Activated T-cell treated with anti-CD3 and anti-CD28 coated beads, Interleukin-2, amount 50 U/mL, for 24 hours (primary cell): ENCODE measurements at regions not wholly inside any gene's neighbourhood (a gene's known extent, or its start where the extent isn't known, plus 50 kb on each side); places are given as distances from the start of the nearest gene placed in this dataset.

ENCODE experiments used
- DNase-seq: peaks from one replicate; pipeline ENCODE4 v3.0.0-alpha.2; 2020
- H3K27ac Mint-ChIP-seq: 2 replicates; pipeline ENCODE4 v1.8.0; 2020; ENCODE audit warnings: mild to moderate bottlenecking, mixed read lengths
- H3K27me3 Mint-ChIP-seq: 2 replicates; pipeline ENCODE4 v1.8.0; 2020; ENCODE audit warnings: mixed read lengths
- H3K36me3 Mint-ChIP-seq: 2 replicates; pipeline ENCODE4 v1.8.0; 2020; ENCODE audit warnings: low read depth, mixed read lengths
- H3K4me1 Mint-ChIP-seq: 2 replicates; pipeline ENCODE4 v1.8.0; 2020; ENCODE audit warnings: low read depth, mixed read lengths
- H3K4me3 Mint-ChIP-seq: 2 replicates; pipeline ENCODE4 v1.8.0; 2020; ENCODE audit warnings: mild to moderate bottlenecking, moderate library complexity, mixed read lengths
- H3K9me3 Mint-ChIP-seq: 2 replicates; pipeline ENCODE4 v1.8.0; 2020; ENCODE audit warnings: mixed read lengths

DNA sequence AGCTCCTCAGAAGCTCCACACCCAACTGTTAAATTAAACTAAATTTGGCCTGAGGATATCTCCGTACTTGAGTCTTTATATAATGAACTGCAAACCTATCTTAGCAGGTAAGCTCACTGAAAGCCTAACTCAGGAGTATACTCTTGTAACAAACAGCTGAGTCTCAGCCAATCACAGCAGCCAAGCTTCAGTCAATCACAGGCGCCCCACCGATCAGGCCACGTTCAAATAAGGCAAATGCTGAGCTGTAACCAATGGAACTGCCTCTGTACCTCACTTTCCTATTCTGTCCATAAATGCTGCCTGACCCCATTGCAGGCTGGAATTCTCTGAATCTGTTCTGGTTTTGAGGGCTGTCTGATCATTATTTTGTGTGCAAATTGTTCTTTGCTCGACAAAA lies 93.0 kb upstream of the CES5A start:
- peaks cover 19% of the 10 kb centered on the region for H3K27me3 Mint-ChIP-seq
- no peaks in the 10 kb centered on the region for H3K36me3 Mint-ChIP-seq
- H3K4me3 Mint-ChIP-seq = no peak overlapping the region
- no peak for DNase-seq
- no peaks in the 10 kb centered on the region for H3K9me3 Mint-ChIP-seq
- H3K4me1 Mint-ChIP-seq = no peaks in the 10 kb centered on the region
- H3K27ac Mint-ChIP-seq = no peak overlapping the region

DNA sequence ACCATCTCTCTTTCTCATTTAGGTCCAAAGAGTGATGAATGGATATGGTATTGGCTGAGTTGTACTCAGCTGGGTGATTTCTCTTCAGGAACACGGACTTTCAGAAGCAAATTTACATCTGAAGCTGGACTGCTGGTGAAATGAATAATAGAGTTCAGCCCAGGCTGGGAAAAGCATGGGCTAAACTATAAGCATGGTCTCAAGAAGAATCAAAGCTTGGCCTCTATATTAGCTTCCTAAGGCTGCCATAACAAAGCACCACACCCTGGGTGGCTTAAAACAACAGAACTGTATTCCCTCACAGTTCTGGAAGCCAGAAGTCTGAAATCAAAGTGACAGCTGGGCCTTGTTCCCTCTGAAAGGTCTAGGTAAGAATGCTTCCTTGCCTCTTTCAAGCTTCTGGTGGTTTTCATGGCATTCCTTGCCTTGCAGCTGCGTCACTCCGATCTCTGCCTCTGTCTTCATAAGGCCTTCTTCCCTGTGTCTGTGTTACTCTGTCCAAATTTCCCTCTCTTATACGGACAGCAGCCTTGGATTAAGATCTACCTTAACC lies 89.8 kb upstream of the CES5A start:
- Mint-ChIP-seq H3K27me3 (peaks cover 14% of the 10 kb centered on the region), H3K36me3 (no peaks in the 10 kb centered on the region), H3K9me3 (no peaks in the 10 kb centered on the region), H3K4me1 (no peaks in the 10 kb centered on the region), H3K27ac (no peak overlapping the region), H3K4me3 (no peak overlapping the region)
- DNase-seq = no peak

DNA sequence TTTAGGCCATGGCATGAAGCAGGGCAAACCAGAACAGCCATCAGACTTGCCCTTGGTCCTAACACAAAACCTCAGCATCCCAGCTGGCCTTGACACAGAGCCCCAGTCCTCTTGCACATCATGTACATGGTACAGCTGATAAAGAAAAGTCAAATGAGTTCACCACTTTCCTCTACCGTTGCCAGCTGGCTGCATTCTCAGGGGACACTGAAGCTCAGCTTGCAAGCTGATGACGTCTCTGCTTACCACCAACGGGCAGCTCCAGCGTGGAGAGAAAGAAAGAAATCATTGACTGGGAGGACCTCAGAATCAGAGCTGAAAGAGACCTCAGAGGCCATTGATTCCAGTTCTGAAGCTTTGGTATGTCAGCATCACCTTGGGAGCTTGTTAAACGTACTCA lies 80.7 kb upstream of the CES5A start:
- Mint-ChIP-seq H3K4me3 (no peak overlapping the region), H3K36me3 (no peaks in the 10 kb centered on the region), H3K9me3 (peaks cover 2% of the 10 kb centered on the region), H3K27ac (no peak overlapping the region), H3K4me1 (no peaks in the 10 kb centered on the region), H3K27me3 (peaks cover 6% of the 10 kb centered on the region)
- no peak for DNase-seq

DNA sequence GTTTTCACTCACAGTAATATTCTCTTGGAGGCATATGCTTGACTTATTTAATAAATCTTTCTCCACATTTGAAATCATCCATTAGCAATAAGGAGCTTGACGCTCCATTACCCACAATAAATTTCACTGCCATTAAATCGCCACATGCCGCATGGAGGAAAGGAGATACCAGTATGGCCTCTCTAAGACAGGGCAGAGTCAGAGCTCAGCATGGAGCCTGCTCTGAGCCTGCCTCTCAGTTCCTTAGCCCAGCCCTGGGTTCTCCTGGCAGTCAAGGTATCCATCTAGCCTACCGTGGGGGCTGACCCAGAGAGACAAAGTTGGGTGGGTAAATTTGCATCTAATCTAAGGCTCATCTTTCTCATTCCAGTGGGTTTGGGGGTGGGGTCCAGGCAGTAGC lies 80.3 kb upstream of the CES5A start:
- Mint-ChIP-seq H3K36me3 (no peaks in the 10 kb centered on the region), H3K27ac (no peak overlapping the region), H3K4me3 (no peak overlapping the region), H3K27me3 (peaks cover 6% of the 10 kb centered on the region), H3K4me1 (no peaks in the 10 kb centered on the region), H3K9me3 (peaks cover 2% of the 10 kb centered on the region)
- no peak for DNase-seq

DNA sequence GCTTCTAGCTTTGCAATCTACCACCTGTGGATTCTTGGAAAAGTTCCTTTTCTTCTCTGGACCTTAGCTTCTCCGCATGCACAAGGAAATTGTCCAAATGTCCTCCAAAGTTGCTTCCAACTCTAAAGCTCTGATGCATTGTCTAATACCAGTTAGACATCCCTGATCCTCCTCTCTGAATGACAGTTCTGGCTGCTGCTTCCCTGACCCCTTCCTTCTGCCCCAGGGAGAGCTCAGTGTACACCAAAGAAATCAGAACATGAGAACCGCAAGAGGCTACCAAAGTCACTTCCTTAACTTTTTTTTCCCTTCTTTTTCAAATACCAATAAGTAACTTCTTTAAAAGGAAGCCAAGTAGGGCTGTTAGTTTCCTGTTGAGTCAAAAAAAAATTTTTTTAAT lies 79.7 kb upstream of the CES5A start:
- H3K4me1 Mint-ChIP-seq = no peaks in the 10 kb centered on the region
- no peak overlapping the region for H3K27ac Mint-ChIP-seq
- no peaks in the 10 kb centered on the region for H3K36me3 Mint-ChIP-seq
- no peak overlapping the region for H3K4me3 Mint-ChIP-seq
- peaks cover 2% of the 10 kb centered on the region for H3K9me3 Mint-ChIP-seq
- no peak for DNase-seq
- peaks cover 6% of the 10 kb centered on the region for H3K27me3 Mint-ChIP-seq

DNA sequence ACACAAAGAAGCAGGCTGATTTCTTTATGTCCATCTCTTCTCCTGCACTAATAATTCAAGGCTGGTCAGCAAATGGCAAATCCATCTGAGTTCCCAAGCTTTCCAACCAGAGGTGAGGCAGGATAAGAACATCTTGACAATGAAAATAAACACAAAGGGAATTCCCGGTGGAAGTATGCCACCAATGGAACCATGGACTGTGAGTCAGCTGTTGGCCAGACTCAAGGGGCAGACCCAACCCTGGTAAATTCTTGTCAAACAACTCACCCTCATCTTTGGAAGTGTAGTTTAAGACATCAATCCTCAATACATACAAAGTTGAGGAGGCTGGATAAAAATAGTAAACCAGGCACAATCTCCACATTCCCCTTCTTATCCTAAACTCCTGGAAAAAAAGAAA lies 74.3 kb upstream of the CES5A start:
- H3K9me3 Mint-ChIP-seq = no peaks in the 10 kb centered on the region
- no peaks in the 10 kb centered on the region for H3K4me1 Mint-ChIP-seq
- H3K27me3 Mint-ChIP-seq = peaks cover 40% of the 10 kb centered on the region
- no peak overlapping the region for H3K4me3 Mint-ChIP-seq
- no peaks in the 10 kb centered on the region for H3K36me3 Mint-ChIP-seq
- DNase-seq = no peak
- H3K27ac Mint-ChIP-seq = no peak overlapping the region

DNA sequence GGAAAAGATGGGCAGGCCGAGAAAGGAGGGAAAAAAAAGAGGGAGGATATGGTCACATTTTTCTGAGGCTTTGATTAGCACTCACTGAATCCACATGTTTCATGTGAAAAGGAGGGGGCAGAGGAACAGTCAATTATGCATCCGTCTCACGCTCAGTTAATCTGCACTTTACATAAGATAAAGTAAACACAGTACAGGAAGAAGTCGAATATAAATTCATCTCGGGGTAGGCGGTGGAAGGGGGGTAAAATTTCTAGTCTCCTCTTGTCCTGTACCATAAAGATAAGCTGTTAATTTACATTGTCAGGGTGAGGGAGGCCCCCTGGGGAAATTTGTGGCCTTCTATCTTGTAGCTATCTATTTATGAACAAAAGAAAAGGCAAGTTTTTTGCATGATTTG lies 73.1 kb upstream of the CES5A start:
- no peaks in the 10 kb centered on the region for H3K36me3 Mint-ChIP-seq
- peaks cover 49% of the 10 kb centered on the region for H3K27me3 Mint-ChIP-seq

DNA sequence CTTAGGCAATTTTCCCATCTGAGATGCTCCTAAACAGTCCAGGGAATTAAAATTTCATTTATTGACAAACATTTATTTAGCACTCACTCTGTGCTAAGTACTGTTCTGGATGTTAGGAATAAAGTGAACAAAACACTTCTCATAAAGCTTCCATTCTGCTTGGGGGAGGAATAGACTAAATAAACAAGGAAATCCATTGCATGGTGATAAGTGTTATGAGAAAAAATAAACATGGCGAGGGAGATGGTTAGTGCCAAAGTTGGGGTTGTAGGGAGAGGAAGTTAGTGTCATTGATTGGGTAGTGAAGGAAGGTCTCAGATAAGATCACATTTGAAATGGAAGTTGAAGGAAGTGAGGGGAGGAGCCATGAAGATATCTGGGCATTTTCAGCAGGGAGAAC lies 72.2 kb upstream of the CES5A start:
- no peak overlapping the region for H3K4me3 Mint-ChIP-seq
- H3K36me3 Mint-ChIP-seq = no peaks in the 10 kb centered on the region
- no peak overlapping the region for H3K27ac Mint-ChIP-seq
- no peaks in the 10 kb centered on the region for H3K9me3 Mint-ChIP-seq
- no peaks in the 10 kb centered on the region for H3K4me1 Mint-ChIP-seq
- no peak for DNase-seq
- H3K27me3 Mint-ChIP-seq = peaks cover 53% of the 10 kb centered on the region

More for the DNA sequence above, 73.1 kb upstream of the CES5A start:
- DNase-seq = no peak
- Mint-ChIP-seq H3K4me1 (no peaks in the 10 kb centered on the region), H3K4me3 (no peak overlapping the region), H3K9me3 (no peaks in the 10 kb centered on the region), H3K27ac (no peak overlapping the region)

DNA sequence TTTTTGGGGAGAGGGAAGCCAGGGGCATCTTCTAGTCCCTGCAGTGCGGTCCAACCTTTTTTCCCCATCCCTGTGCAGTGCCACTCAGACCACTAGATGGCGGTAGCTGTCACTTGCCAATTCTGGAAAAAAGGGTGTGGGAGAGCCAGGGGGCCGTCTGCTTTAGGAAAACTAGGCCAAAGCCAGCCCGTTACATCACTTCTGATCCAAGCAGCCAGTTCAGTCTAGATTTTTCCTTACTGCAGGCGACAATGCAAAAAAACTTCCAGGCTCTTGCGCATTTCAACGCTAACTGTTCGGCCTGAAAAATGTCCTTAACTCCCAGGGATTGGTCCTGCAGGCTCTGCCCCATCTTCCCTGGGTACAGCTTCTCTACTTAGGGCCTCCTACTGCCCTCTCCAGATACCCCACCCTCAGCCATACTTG lies 69.2 kb upstream of the CES5A start:
- Mint-ChIP-seq H3K27me3 (peaks cover 54% of the 10 kb centered on the region), H3K4me3 (no peak overlapping the region), H3K4me1 (no peaks in the 10 kb centered on the region), H3K27ac (no peak overlapping the region), H3K36me3 (no peaks in the 10 kb centered on the region), H3K9me3 (no peaks in the 10 kb centered on the region)
- peak; percentile 66 for DNase-seq

DNA sequence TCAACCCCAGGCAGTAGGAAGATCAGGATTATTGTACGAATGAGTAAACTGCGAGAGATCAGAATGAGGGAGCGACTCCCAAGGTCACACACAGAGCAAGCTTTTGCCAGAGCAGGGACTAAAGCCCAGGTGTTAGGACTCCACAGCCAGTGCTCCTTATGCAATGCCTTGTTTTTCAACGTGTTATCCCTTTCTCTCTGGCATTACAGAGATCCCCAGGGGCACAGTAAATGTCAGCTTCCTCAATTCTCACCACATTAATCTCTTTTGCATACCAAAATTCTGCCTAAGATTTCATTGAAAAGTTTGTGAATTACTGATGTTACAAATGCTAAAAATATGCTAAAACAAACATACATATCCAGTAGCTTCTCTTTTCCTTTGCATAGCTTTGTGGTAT lies 68.1 kb upstream of the CES5A start:
- Mint-ChIP-seq H3K36me3 (no peaks in the 10 kb centered on the region), H3K27me3 (peaks cover 53% of the 10 kb centered on the region), H3K4me1 (no peaks in the 10 kb centered on the region), H3K27ac (no peak overlapping the region), H3K4me3 (no peak overlapping the region), H3K9me3 (no peaks in the 10 kb centered on the region)
- DNase-seq = no peak

DNA sequence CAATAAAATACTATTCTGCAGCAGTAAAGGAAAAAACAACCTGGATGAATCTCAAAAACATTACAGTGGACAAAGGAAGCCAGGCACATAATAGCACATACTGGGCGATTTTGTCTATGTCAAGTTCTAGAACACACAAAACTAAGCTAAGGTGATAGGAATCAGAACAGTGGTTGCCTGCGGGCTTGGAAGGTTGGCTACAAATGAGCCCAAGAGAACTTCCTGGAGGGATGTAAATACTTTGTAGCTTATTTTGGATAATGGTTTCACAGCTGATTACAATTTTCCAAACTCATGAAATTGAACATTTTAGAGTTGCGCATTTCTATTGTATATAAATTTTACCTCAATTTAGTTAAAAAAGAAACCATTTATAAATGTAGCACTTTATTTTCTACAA lies 67.6 kb upstream of the CES5A start:
- Mint-ChIP-seq H3K4me3 (no peak overlapping the region), H3K9me3 (no peaks in the 10 kb centered on the region), H3K27me3 (peaks cover 53% of the 10 kb centered on the region)

DNA sequence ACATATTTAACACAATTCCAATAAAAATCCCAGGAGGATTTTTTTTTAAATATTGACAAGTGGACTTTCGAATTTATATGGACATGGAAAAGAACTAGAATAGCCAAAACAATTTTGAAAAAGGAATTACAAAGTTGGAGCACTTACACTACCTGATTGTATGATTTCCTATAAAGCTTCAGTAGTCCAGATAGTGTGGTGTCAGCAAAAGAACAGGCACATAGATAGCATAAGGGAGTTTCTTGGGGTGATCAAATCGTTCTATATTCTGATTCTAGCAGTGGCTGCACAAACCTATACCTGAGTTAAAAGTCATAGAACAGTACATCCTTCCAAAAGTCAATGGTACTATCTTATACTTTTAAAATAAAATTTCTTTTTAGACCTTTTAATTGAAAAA lies 66.4 kb upstream of the CES5A start:
- Mint-ChIP-seq H3K36me3 (no peaks in the 10 kb centered on the region), H3K27me3 (peaks cover 52% of the 10 kb centered on the region), H3K27ac (no peak overlapping the region), H3K4me1 (no peaks in the 10 kb centered on the region), H3K9me3 (no peaks in the 10 kb centered on the region), H3K4me3 (no peak overlapping the region)
- DNase-seq = no peak

More for the DNA sequence above, 67.6 kb upstream of the CES5A start:
- Mint-ChIP-seq H3K36me3 (no peaks in the 10 kb centered on the region), H3K27ac (no peak overlapping the region), H3K4me1 (no peaks in the 10 kb centered on the region)
- DNase-seq = no peak

DNA sequence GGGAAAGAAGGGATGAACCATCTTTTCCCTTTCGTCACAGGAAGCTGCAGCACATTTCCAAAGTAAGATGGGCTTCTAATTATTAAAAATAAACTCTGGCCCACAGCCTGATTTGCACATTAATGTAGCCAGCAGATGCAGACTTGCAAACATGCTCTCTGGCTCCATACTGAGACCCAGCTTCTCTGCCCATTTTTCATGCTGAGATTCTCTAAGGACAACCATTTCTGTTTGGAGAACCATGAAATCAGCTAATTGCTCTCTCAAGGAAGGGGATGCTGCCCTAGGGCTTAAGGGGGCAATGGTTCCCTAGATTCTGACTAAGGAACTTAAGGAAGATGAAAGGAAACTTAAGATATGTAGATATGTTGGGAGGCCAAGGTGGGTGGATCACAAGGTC lies 63.0 kb upstream of the CES5A start:
- Mint-ChIP-seq H3K9me3 (no peaks in the 10 kb centered on the region), H3K4me1 (no peaks in the 10 kb centered on the region), H3K4me3 (no peak overlapping the region), H3K27ac (no peak overlapping the region), H3K36me3 (no peaks in the 10 kb centered on the region), H3K27me3 (peaks cover 44% of the 10 kb centered on the region)
- no peak for DNase-seq

DNA sequence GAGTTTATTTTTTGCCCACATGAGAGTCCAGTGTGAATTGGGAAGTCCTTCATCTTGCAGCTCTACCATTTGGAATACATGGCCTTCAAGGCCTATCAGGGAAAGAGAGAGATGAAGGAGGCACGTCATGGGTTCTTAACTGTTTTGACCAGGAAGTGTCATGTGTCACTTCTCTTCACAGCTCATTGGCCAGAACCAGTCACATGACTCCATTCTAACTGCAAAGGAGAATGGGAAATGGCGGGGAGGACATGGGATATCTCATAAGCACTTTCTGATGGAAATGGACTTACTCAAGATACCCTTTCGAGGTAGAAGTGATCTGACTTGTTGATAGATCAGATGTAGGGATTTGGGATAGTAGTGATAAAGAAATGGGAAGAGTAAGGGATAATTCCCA lies 57.9 kb upstream of the CES5A start:
- H3K36me3 Mint-ChIP-seq = no peaks in the 10 kb centered on the region
- no peaks in the 10 kb centered on the region for H3K9me3 Mint-ChIP-seq
- no peak for DNase-seq
- no peaks in the 10 kb centered on the region for H3K4me1 Mint-ChIP-seq
- no peak overlapping the region for H3K4me3 Mint-ChIP-seq
- H3K27ac Mint-ChIP-seq = no peak overlapping the region
- peaks cover 24% of the 10 kb centered on the region for H3K27me3 Mint-ChIP-seq

DNA sequence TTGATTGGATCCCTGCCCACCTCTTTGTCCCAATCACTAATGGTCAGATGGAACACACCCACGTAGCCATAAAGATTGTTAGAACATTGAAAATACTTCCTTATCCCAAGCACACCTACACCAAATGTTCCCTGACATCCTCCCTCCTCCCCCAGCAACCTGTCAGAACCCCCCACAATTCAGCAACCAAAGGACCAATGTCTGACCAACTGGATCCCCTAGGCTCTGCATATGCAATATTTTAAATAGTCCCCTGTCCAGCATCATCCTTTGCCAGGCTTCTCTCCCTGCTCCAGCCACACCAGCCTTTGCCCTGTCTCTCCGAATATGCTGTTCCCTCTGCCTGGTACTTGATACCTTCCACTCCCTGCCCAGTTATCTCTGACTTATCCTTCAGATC lies 54.9 kb upstream of the CES5A start:
- DNase-seq = no peak
- peaks cover 10% of the 10 kb centered on the region for H3K27me3 Mint-ChIP-seq
- H3K9me3 Mint-ChIP-seq = no peaks in the 10 kb centered on the region
- H3K4me3 Mint-ChIP-seq = no peak overlapping the region
- H3K4me1 Mint-ChIP-seq = no peaks in the 10 kb centered on the region
- H3K27ac Mint-ChIP-seq = no peak overlapping the region
- no peaks in the 10 kb centered on the region for H3K36me3 Mint-ChIP-seq

DNA sequence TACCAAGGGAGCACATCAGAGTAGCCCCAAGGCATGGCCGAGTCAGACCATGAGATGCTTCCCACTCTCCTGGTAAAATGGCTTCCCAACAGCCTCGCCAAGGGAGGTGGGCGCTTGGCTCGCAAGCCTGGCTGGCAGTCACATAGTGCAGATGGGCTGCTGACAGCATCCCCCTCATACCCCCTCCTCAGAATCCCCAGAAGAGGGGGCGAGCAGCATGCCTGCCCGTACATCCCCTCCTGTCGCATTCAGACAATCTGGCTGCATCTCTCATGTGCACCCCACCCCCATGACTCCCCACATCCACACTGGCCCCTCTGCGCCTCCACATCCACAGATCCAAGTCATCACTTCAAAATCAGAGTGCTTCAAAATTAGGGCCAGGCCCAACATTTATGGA lies 54.0 kb upstream of the CES5A start:
- Mint-ChIP-seq H3K27ac (no peak overlapping the region), H3K9me3 (no peaks in the 10 kb centered on the region), H3K36me3 (no peaks in the 10 kb centered on the region), H3K27me3 (peaks cover 16% of the 10 kb centered on the region), H3K4me3 (no peak overlapping the region), H3K4me1 (no peaks in the 10 kb centered on the region)
- no peak for DNase-seq
